ENCODE measurements at regions not wholly inside any gene's neighbourhood (a gene's known extent, or its start where the extent isn't known, plus 50 kb on each side); places are given as distances from the start of the nearest gene placed in this dataset.

DNA sequence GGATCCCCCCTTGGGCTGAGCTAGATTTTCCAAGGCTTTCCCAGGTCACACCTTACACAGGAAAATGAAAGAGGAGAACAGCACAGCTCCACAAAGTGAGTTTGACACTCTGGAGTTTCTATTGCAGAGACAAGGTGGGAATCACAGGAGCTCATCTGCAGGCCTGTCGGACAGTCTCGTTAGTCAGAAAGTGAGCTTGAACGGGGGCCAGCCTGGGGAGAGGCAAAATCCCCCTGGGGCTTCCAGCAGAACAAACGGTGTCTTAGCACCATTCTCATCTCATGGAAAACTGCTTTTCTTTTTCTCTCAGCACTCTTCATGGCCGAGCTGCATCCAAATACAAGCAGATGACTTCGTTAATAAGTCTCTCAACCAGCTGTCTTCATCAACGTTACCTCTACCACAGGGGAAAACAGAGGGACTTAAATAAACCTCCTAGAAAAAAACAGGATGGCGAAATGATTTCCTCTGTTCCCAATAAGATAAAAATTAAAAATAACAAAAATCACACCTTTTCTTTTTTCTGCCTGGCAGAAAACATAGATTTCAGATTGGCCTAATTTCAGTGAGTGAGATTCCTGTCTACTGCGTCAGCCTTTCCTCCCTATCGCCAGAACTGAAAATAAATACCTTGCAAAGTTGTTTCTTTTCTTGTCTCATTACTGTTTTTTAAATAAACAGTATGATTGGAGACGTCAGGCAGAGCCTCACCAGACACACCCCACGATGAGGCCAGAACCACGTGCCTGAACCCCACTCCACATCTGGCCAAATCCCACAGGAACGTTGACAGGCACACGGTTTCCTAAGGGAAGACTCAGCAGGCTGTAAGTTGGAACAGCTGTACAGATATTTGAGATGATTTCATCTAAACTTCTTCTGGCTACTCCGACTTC lies 219.0 kb downstream of the TTLL2 start:
- no peak for DNase-seq (ENCODE audit: low read depth)
- TF ChIP-seq, protein P1, sequence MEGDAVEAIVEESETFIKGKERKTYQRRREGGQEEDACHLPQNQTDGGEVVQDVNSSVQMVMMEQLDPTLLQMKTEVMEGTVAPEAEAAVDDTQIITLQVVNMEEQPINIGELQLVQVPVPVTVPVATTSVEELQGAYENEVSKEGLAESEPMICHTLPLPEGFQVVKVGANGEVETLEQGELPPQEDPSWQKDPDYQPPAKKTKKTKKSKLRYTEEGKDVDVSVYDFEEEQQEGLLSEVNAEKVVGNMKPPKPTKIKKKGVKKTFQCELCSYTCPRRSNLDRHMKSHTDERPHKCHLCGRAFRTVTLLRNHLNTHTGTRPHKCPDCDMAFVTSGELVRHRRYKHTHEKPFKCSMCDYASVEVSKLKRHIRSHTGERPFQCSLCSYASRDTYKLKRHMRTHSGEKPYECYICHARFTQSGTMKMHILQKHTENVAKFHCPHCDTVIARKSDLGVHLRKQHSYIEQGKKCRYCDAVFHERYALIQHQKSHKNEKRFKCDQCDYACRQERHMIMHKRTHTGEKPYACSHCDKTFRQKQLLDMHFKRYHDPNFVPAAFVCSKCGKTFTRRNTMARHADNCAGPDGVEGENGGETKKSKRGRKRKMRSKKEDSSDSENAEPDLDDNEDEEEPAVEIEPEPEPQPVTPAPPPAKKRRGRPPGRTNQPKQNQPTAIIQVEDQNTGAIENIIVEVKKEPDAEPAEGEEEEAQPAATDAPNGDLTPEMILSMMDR (IDR thresholded peaks at IDR 0.05; ENCODE audit: low read depth, low read length): no peak
- TF ChIP-seq, protein P2, sequence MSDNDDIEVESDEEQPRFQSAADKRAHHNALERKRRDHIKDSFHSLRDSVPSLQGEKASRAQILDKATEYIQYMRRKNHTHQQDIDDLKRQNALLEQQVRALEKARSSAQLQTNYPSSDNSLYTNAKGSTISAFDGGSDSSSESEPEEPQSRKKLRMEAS (IDR thresholded peaks at IDR 0.05; ENCODE audit: low read depth, low read length): no peak
- TF ChIP-seq POLR2A (IDR thresholded peaks at IDR 0.05; ENCODE audit: extremely low read depth, insufficient read length): no peak
- TF ChIP-seq MYC (IDR thresholded peaks at IDR 0.05; ENCODE audit: low read depth, low read length): no peak
- H3K4me3 ChIP-seq (ENCODE audit: low read depth, low read length): no peak overlapping the region

DNA sequence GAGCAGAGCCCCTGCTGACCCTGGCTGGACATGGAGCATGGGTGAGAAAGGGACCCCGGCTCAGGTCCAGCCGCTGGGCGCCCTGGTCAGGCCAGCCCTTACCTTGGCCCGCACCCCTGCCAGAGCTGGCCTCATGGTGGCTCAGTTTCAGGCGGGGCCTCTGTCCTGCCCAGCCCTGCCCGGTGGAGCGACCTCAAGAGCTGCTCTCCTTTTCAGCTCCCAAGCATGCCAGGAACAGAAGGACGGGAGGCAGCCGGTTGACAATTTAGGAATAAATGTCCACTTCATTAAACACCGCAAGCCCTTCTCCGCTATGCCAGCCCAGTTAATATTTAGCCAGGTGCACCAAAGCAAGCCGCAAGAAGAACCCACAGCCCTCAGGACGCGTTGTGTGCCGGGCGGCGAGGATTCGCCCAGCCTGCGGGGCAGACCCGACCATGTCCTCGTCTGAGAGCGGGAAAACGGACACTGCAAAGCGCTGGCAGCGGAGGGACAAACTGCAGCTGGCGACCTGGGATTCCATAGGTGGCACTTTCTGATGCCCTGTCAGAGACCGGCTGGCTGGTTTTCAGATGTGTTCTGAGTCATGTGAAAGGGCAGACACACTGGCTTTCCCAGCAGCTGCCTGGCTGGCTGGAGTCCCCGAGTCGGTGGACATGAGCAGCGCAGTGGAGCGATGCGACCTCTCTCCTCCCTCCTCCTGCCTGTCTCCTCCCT lies 221.9 kb downstream of the TTLL2 start:
- TF ChIP-seq, protein P2 (IDR thresholded peaks at IDR 0.05; ENCODE audit: low read depth, low read length): no peak
- TF ChIP-seq, protein P1 (IDR thresholded peaks at IDR 0.05; ENCODE audit: low read depth, low read length): no peak
- no peak for TF ChIP-seq MYC (IDR thresholded peaks at IDR 0.05; ENCODE audit: low read depth, low read length)
- TF ChIP-seq POLR2A (IDR thresholded peaks at IDR 0.05; ENCODE audit: extremely low read depth, insufficient read length): no peak
- no peak for DNase-seq (ENCODE audit: low read depth)
- H3K4me3 ChIP-seq (ENCODE audit: low read depth, low read length): no peak overlapping the region

DNA sequence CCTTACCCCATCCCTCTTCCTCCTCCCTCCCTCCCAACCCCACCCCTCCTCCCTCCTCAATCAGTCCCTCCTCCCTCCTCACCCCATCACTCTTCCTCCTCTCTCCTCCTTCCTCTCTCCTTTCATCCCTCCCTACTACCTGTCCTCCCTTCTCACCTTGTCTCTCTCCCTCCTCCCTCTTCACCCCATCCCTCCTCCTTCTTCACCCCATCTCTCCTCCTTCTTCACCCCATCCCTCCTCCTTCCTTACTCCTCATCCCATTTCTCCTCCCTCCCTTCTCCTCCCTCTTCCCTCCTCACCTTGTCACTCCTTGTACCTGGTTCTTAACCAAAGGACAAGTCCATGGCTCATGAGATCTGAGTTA lies 222.4 kb downstream of the TTLL2 start:
- DNase-seq (ENCODE audit: low read depth): no peak
- no peak overlapping the region for H3K4me3 ChIP-seq (ENCODE audit: low read depth, low read length)
- TF ChIP-seq POLR2A (IDR thresholded peaks at IDR 0.05; ENCODE audit: extremely low read depth, insufficient read length) (no peak), MYC (IDR thresholded peaks at IDR 0.05; ENCODE audit: low read depth, low read length) (no peak)
- TF ChIP-seq, protein P1 (IDR thresholded peaks at IDR 0.05; ENCODE audit: low read depth, low read length): no peak
- TF ChIP-seq, protein P2 (IDR thresholded peaks at IDR 0.05; ENCODE audit: low read depth, low read length): no peak

DNA sequence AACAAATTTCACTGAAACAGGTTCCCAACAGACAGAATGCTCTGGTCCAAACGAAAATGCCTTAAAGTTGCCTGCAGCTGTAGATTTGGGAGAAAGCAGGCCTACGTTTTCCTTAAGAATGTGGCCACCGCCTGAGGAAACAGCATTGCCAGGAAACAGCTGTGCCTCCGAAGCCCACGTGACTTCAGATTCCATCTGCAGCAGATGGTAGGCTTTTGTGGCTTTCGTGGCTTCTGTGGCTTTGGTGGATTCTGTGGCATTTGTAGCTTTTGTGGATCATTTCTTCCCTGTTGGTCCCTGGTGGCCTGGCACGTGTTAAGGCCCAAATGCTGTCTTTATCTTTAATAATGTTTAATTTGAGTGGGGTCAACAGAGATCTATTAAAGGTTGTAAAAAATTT lies 222.9 kb downstream of the TTLL2 start:
- H3K4me3 ChIP-seq (ENCODE audit: low read depth, low read length): no peak overlapping the region
- DNase-seq (ENCODE audit: low read depth): peak; percentile 21
- TF ChIP-seq, protein P2 (IDR thresholded peaks at IDR 0.05; ENCODE audit: low read depth, low read length): no peak
- TF ChIP-seq MYC (IDR thresholded peaks at IDR 0.05; ENCODE audit: low read depth, low read length) (no peak), POLR2A (IDR thresholded peaks at IDR 0.05; ENCODE audit: extremely low read depth, insufficient read length) (no peak)
- TF ChIP-seq, protein P1 (IDR thresholded peaks at IDR 0.05; ENCODE audit: low read depth, low read length): no peak

DNA sequence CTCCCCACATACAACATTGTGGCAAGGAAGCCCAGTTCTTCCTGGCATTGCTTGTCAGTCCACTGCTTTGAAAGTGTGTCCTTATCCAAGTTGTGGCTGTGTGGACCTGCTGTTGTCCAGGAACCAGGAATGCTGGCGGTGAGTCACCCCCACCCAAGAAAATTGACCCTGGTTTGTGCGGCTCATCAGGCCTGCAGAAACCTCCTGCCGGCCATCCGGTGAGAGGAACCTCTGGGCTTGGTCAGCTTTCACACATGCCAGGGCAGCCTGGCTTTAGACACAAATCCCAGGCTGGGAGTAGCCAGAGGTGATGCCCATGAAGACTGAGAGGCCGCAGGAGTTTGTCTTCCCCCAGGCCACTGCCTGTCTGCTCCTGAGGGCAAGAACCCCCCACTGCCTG lies 223.6 kb downstream of the TTLL2 start:
- no peak overlapping the region for H3K4me3 ChIP-seq (ENCODE audit: low read depth, low read length)
- TF ChIP-seq, protein P1 (IDR thresholded peaks at IDR 0.05; ENCODE audit: low read depth, low read length): no peak
- TF ChIP-seq MYC (IDR thresholded peaks at IDR 0.05; ENCODE audit: low read depth, low read length) (no peak), POLR2A (IDR thresholded peaks at IDR 0.05; ENCODE audit: extremely low read depth, insufficient read length) (no peak)
- TF ChIP-seq, protein P2 (IDR thresholded peaks at IDR 0.05; ENCODE audit: low read depth, low read length): no peak
- DNase-seq (ENCODE audit: low read depth): no peak

All from NB4 (cell line).